GM18499 (cell line): ENCODE measurements at regions not wholly inside any gene's neighbourhood (a gene's known extent, or its start where the extent isn't known, plus 50 kb on each side); places are given as distances from the start of the nearest gene placed in this dataset.

Experiments
- ATAC-seq: cut with Tn5 transposase; IDR thresholded peaks from one replicate; pipeline ENCODE4 v1.9.1; 2021; ENCODE audit warnings: moderate number of reproducible peaks; ENCODE audit not compliant: insufficient read depth, unreplicated experiment

DNA sequence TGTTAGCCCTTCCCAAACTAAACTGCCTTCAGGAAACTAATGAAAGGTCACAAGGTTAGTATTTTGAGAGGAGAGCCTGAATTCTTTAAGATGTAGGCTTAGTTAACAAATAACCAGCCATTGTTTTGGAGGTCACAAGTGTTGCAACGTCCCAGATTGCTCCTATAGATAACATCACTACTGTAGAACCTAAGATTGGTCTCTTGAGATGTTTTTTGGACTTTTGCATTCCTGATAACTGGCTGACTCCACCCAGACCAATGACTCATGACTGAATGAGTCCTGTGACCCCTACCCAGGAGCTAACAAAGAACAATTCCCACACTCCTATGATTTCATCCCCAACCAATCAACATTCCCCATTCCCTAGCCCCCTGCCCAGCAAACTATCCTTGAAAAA is 178.8 kb downstream of the SCP2D1 start:
- no peak for ATAC-seq

DNA sequence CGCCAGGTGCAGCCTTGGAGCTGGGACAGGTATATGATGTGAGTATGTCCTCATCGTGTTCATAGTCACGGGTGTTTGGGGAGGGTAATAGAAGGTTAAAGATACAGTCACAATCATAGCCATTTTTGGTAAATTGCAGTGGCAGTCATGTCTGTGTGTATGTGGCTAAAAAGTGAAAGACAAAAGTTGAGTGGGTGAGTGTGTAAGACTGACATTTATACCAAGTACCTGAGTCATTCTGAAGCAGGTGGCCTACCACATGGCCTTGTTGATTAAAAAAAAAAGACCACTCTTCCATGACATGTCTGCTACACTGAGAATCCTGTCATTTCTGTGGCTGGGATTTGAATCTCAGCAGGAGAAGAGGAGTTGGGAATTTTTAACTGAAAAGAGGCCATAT is 181.9 kb downstream of the SCP2D1 start:
- ATAC-seq, result no peak

DNA sequence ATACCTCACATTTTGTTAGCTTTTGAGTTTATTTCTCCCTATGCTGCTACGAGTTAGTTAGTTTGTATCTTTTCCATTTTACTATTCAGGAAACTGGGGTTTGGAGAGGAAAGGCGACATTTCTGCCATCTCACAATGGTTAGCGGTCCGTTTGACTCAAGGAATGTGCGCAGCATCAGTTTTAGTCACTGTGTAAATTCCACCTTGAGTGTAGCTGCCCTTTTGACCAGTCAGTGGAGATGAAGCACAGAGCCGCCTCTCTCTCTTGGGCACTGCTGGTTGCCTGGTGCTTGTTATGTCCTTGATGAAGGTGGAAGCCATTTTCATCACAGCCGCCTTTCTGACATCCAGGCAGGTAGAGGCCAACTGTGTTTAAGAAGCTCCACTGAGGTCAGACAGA is 185.5 kb downstream of the SCP2D1 start:
- no peak for ATAC-seq

DNA sequence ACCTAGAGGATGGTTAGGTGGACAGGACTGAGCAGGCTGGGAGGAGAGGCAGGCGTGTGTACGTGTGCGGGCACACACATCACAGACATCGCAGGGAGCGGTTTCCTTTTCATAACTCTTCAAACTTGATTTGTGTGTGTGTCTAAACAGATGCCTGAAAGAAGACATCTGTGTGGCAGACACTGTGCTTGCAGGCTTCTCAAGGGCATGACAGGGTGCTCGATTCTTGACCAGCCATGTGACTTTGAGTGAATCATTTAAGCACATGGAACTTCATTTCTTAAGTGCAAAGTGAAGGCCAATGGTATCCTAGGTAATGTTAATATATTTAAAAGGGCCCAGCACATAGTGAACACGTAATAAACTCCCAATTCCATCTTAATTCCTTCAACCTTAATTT is 186.5 kb downstream of the SCP2D1 start:
- ATAC-seq, result no peak

GRCh38 chr20:19001177-19001576 is 187.6 kb downstream of the SCP2D1 start:
- ATAC-seq, result no peak

DNA sequence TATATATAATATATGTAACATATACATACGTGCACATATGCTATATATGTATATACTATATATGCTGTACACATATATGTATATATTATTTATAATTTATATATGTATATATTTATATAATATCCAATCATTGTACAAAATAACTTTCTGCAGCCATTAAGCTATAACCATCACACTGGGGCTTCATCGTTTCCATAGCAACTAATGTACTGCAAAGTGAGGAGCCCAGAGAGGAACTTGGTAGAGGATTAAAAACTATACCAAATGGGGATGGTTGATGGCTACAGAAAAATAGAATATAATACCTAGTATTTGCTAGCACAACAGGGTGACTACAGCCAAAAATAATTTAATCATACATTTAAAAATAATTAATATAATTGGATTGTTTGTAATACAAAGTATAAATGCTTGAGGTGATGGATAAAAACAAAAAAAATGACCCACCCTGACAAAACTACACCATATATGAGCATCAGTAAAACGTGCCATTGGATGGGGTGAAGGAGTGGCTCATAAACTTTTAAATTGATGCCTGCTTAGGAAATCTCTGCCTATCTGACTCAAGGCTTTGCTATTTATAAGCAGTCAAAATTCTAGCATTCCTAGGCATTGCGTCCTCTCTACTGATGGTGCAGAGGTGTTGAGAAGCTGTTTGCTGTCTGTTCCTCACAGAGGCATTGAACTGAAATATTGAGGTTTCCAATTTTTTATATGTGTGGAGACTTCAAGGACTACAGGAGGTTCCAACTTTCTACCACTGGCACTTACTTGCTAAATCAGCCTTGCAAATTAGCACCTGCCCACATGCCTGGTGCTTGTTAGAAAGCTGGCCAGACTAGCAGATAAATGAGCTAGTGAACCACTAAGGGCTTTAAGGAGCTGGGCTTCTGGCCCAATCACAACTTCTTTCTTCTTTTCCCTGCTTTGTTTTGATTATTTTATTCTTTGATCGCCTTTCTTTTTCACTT is 190.1 kb downstream of the SCP2D1 start:
- no peak for ATAC-seq

DNA sequence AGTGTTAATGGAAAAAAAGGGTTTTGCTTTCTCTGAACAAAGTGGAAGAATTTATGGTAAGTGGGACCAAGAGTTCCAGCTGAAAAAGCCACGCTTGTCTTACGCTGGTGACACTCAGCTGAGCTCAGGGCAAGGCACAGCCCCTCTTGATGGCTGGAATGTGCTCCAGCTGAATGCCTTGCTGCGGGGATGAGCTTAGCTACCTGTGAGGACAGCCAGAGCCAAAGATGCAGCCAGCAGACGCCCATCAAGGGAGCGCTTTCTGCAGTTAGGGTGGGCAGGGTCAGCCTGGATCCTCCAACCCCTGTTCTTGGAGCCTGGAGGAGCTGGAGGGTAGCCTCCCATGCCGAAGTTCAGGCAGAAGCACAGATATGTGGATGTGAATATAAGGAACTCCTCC is 191.4 kb downstream of the SCP2D1 start:
- ATAC-seq, result no peak

DNA sequence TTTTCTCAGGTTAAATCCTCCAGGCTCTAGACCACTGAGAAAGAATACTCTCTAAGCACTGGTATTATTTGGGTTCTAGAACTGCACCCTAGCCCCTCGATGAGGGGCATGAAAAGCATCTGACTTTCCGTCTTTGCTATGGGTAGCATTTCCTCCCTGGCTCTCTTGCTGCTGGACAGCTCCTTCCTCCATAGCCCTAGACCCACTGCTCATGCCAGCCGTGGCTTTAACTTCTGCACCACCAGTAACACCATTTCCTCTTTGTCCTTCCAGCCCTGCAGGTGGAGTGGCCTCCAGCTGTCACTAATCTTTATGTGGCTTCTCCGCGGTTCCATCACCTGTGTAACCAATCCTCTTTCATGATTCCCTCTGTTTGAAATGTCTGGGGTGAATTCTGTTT is 194.9 kb downstream of the SCP2D1 start:
- no peak for ATAC-seq

DNA sequence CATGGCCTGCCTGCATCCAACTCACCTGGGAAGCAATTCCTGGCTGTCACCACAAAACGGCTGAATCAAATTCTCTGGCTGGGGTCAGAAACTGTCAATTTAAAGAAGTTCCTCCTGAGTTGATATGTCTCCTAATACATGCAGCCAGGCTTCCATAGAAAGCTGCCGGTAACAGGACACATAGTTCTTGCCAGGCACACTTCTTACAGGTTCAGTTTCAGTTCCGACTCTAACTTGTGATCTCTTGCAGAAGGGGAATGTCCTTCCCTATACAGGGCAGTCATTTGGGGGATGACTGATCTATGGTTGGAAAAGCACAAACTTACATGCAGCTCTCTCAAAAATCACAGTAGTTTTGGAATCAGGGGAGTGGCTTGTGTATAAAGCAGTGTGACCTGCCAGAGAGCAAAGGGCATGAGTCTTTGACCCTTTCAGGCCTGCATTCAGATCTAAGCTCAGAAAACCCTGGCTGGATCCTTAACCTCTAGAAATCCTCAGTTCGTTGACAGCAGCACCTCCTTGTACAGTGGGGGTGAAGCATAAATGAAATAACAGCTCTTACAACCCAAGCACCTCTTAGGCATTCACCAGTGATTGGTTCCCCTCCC is 195.6 kb downstream of the SCP2D1 start:
- no peak for ATAC-seq

DNA sequence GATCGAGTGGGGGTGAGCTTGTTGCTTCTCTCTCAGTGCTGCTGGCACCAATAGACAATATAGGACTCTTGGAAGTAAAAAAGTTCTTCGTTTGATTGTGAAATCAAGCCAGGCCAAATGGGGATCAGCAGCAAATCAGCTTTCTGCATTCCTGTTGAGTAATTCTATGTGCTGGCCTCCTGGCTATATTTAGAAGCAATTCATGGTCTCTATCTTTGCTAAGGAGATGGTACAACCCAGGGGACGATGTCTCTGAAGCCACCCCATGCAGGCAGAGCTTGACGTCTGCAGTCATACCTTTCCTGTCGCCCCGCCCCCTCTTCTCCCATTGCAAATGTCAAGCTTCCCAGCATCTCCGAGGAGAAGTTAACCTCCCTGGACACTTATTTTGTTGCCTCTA is 199.1 kb downstream of the SCP2D1 start:
- ATAC-seq, result no peak

GRCh38 chr20:19013907-19014306 is 198.5 kb upstream of the SLC24A3 start:
- no peak for ATAC-seq

DNA sequence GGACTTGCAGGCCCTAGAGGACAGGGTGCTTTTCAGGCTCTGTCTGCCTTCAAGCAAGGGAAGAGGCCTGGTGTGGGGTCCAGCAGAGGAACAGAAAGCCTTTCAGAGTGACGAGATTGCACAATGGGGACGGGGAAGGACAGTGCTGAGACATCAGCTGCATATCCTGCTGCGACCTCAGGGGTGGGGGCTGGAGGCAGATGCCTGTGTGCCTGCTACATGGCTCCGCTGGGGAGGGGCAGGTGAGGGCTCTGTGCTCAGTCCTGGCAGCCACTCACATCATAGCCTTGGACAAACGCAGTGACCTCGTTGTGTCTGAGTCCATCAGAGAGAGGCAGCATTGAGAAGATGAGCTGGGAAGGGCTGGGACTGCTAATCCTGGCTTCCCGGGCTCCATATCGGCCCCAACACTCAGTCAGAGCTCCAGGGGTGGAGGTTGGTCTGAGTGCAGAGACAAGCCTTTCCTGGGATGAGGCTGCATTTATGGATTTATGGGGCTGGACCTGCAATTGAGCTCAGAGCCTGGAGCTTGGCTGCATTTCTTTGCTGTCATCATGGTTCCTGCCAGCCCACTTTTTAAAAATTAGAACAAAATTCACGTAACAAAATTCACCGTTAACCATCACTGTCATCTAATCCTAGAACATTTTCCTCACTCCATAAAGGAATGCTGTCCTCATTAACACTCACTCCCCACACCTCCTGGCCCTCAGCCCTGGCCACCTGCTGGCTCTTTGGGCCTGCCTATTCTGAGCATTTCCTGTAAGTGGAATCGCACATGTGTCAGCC is 196.9 kb upstream of the SLC24A3 start:
- ATAC-seq, result no peak

DNA sequence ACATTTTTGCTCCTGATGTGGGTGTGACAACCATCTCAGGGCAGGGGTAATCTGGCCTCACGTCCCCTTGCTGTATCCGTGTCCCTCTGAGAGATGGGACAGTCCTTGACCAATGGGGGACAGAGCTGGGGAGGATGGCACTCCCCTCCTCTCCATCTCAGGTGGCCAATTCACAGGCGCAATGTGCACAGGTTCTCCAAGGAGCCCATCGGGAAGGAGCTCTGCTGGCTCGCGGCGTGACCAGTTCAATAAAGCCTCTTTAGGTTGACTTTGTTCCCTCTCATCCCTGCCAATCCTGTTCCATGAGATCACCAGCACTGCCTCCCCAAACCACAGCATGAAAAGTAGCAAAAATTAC is 196.3 kb upstream of the SLC24A3 start:
- no peak for ATAC-seq

GRCh38 chr20:19017104-19017690 is 195.2 kb upstream of the SLC24A3 start:
- no peak for ATAC-seq

GRCh38 chr20:19018881-19019280 is 193.6 kb upstream of the SLC24A3 start:
- ATAC-seq, result no peak

DNA sequence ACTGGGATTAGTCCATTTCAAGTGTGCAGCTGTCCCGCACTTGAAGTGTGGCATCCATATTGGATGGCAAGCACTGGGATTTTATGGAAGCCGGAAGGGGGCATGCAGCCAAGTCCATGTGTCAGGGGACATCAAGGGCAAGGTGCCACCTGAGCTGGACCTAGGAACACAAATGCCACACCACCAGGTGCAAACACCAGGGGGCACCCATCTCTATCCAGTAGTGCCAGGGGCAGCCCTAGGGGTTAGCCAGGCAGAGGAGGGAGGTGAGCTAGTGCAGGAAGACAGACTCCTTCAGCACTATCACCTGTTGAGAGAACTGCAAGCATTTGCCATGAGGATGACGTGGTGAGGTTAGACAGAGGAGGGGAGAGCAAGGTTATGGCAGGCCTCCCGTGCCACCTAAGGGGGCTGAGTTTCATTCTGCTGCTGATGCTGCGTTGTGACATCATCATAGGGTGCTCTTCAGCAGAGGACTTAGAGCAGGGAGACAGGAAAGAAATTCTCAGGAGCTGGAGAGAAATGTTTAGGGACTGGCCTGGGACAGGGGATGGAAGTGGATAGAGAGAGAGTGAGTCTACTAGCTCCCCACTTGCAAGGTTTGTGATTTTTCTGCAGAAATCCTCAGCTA is 192.6 kb upstream of the SLC24A3 start:
- ATAC-seq, result no peak

DNA sequence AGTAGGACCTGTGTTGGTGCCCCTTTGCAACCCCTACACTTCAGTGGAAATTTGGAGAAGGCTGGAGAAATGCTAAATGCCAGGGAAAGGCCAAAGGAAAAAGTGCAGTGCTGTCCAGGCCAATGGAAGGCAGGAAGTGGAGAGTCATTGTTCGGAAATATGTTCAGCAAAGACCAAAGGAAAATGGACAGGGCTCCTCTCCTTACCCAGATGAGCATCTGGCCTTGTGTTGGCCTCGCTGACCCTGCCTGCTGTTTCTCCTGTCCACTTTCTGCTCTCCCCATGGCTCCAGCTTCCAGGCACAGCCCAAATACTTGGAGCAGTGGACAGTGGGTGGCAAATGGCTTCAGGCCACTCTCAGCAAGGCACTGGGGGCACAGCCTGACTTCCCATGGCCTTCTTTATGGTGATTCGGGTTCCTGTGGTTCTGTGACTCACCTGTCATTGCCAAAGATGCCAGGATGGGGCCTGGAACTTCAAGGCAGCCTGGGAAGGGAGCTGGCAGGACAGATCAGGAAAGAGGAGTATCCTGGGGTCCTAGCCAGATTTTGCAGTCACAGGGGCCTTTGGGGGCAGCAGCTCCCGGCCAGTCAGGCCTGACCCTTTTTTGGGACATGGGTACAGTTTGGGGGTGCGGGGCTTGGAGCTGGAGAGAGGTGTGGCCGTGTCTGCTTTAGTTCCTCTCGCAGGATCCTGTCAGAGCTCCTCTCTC is 190.9 kb upstream of the SLC24A3 start:
- no peak for ATAC-seq

- no peak for ATAC-seq
Observed at GRCh38 chr20:19022118-19022575, 190.3 kb upstream of the SLC24A3 start.

- ATAC-seq, result no peak
Observed at GRCh38 chr20:19022791-19023448, 189.5 kb upstream of the SLC24A3 start.
